Retinal pigment epithelial cell (primary cell): ENCODE measurements at regions not wholly inside any gene's neighbourhood (a gene's known extent, or its start where the extent isn't known, plus 50 kb on each side); places are given as distances from the start of the nearest gene placed in this dataset.
A peak's percentile ranks its signal among the peaks of the same experiment; 100 is the strongest.

Experiments used
- DNase-seq: peaks from one replicate; pipeline ENCODE4 v3.0.0-alpha.2; 2010; ENCODE audit warnings: low read depth
- H3K4me3 ChIP-seq: 2 replicates; pipeline ENCODE4 v1.5.1; 2011; ENCODE audit warnings: mild to moderate bottlenecking, low read length, control low read depth, moderate library complexity
- TF ChIP-seq, protein P1 (sequence below): conservative IDR thresholded peaks from 2 replicates; pipeline ENCODE4 v1.5.1; 2011; ENCODE audit warnings: low read depth, low read length, control low read depth, inconsistent platforms

GRCh38 chr6:153947808-153948447 is 91.1 kb upstream of the OPRM1 start:
- no peak overlapping the region for H3K4me3 ChIP-seq
- DNase-seq, result no peak
- TF ChIP-seq, protein P1, sequence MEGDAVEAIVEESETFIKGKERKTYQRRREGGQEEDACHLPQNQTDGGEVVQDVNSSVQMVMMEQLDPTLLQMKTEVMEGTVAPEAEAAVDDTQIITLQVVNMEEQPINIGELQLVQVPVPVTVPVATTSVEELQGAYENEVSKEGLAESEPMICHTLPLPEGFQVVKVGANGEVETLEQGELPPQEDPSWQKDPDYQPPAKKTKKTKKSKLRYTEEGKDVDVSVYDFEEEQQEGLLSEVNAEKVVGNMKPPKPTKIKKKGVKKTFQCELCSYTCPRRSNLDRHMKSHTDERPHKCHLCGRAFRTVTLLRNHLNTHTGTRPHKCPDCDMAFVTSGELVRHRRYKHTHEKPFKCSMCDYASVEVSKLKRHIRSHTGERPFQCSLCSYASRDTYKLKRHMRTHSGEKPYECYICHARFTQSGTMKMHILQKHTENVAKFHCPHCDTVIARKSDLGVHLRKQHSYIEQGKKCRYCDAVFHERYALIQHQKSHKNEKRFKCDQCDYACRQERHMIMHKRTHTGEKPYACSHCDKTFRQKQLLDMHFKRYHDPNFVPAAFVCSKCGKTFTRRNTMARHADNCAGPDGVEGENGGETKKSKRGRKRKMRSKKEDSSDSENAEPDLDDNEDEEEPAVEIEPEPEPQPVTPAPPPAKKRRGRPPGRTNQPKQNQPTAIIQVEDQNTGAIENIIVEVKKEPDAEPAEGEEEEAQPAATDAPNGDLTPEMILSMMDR, result peak; percentile 99

GRCh38 chr6:153944201-153944600 is 94.8 kb upstream of the OPRM1 start:
- DNase-seq, result no peak
- H3K4me3 ChIP-seq, result no peak overlapping the region
- TF ChIP-seq, protein P1, result no peak

GRCh38 chr6:153942361-153942760 is 96.7 kb upstream of the OPRM1 start:
- TF ChIP-seq, protein P1, result no peak

DNA sequence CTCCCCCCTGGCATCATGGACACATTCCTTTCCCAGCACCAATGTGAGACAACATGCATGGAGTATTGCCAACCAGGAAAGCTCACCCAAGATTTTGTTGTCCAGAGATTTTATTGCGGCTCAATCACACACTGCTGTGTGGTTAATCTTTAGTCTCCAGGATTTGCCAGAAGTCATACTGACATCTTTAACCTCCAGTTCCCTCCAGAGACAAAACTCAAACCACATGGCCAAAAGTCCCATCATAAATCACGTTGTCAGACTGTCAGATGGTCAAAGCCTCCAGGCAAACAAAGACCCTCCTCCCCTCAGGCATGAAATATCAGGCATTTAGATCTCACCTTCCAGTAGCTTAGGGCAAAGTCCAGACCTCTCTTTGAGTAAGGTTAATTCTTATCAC is 97.3 kb upstream of the OPRM1 start:
- TF ChIP-seq, protein P1, result no peak
- H3K4me3 ChIP-seq, result no peak overlapping the region
- DNase-seq, result no peak

More at GRCh38 chr6:153942361-153942760, 96.7 kb upstream of the OPRM1 start:
- DNase-seq, result no peak
- H3K4me3 ChIP-seq, result no peak overlapping the region

DNA sequence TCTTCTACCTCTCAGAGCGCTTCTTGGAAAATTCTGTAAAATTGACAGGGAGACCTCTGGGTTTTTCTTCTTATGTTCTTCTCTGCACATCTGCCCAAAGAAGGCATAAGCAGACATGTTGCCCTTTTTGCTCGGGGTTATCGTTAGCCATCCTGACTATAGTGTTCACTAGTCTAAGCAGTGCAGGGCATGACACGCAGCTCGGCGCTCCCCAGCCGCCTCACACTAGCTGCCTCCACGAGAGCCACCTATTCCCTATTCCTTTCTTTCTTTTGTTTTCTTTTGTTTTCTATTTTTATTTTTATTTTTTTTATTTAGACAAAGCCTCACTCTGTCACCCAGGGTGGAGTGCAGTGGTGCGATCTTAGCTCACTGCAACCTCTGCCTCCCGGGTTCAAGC is 100.2 kb upstream of the OPRM1 start:
- no peak overlapping the region for H3K4me3 ChIP-seq
- no peak for DNase-seq
- TF ChIP-seq, protein P1, result no peak

GRCh38 chr6:153931431-153931830 is 107.6 kb upstream of the OPRM1 start:
- TF ChIP-seq, protein P1, result no peak
- no peak overlapping the region for H3K4me3 ChIP-seq
- DNase-seq, result no peak

GRCh38 chr6:153927867-153928266 is 111.2 kb upstream of the OPRM1 start:
- H3K4me3 ChIP-seq, result no peak overlapping the region
- no peak for DNase-seq
- TF ChIP-seq, protein P1, result no peak
